MM.1S (cell line): ENCODE measurements at regions not wholly inside any gene's neighbourhood (a gene's known extent, or its start where the extent isn't known, plus 50 kb on each side); places are given as distances from the start of the nearest gene placed in this dataset.

Source experiments
- EZH2 ChIP-seq: fragments of 300-600 bp; sonication (generic); optimal IDR thresholded peaks from 2 replicates; pipeline ENCODE3; 2017; ENCODE audit warnings: low read depth, mild to moderate bottlenecking, antibody characterized with exemption, low read length, mixed read lengths
- EZH2phosphoT487 ChIP-seq: fragments of 300-600 bp; sonication (generic); IDR thresholded peaks from 2 replicates; pipeline ENCODE4 v1.6.1; 2018; ENCODE audit warnings: antibody characterized with exemption, low read length
- TF ChIP-seq, protein P1 (sequence below): fragments of 300-600 bp; sonication (generic); IDR thresholded peaks from 2 replicates; pipeline ENCODE4 v1.5.1; 2016; ENCODE audit warnings: antibody characterized with exemption, low read length, mixed read lengths

DNA sequence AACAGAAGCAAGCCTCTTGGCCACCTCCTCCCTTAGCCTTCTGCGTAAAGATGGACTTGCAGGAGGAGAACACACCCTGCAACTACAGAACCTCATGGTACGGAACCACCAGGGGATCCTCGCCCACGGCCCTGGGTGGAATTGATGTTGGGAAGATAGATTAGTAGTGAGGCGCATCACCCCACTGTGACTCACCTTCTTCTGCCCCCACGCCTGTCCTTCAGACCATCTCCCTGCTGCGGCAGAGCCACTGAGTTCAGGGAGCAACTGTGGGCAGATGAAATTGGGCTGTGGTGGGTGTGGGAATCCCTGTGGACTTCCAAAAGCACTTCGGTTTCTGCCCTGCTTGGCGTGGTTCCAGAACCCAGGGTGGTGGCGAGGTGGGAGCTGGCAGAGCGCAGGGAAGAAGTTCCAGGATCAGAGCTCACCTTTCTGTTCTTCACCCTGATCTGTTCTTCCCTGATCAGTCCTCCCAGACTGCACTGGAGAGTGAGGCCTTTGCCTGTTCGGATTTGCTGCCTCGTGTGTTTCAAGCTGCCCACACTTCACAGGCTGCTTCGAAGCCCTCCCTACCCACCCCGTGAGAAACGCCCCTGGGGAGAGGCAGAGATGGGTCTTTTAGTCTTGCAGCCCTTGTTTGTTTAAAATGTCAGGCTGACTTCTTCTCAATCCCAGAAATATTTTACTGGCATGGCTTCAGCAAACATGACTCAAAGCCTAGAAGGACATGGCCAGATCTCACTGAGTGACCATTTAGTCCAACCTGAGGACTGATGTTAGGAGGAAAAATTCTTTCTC lies 92.8 kb upstream of the MLN start:
- no peak for TF ChIP-seq EZH2
- TF ChIP-seq, protein P1, sequence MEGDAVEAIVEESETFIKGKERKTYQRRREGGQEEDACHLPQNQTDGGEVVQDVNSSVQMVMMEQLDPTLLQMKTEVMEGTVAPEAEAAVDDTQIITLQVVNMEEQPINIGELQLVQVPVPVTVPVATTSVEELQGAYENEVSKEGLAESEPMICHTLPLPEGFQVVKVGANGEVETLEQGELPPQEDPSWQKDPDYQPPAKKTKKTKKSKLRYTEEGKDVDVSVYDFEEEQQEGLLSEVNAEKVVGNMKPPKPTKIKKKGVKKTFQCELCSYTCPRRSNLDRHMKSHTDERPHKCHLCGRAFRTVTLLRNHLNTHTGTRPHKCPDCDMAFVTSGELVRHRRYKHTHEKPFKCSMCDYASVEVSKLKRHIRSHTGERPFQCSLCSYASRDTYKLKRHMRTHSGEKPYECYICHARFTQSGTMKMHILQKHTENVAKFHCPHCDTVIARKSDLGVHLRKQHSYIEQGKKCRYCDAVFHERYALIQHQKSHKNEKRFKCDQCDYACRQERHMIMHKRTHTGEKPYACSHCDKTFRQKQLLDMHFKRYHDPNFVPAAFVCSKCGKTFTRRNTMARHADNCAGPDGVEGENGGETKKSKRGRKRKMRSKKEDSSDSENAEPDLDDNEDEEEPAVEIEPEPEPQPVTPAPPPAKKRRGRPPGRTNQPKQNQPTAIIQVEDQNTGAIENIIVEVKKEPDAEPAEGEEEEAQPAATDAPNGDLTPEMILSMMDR: no peak
- TF ChIP-seq EZH2phosphoT487: no peak
